Mammary epithelial cell (primary cell): ENCODE measurements at regions not wholly inside any gene's neighbourhood (a gene's known extent, or its start where the extent isn't known, plus 50 kb on each side); places are given as distances from the start of the nearest gene placed in this dataset.

ENCODE experiments used
- CTCF ChIP-seq, 2 donors: IDR thresholded peaks in 1 of 2; conservative IDR thresholded peaks in 1 of 2; 2 replicates each; pipeline ENCODE4 v1.5.1; 2011 to 2012; ENCODE audit warnings: inconsistent platforms in 2 of 2, low read length in 2 of 2, mild to moderate bottlenecking in 2 of 2, control low read depth in 1 of 2, low read depth in 1 of 2; ENCODE audit not compliant: insufficient read depth in 1 of 2; ENCODE audit errors: extremely low read depth in 1 of 2
- EZH2 ChIP-seq: IDR thresholded peaks from 2 replicates; pipeline ENCODE4 v1.6.1; 2012; ENCODE audit warnings: low read length, inconsistent platforms, borderline replicate concordance

- TF ChIP-seq CTCF (conservative IDR thresholded peaks at IDR 0.05 in 1 of 2, IDR thresholded peaks at IDR 0.05 in 1 of 2; ENCODE audit: extremely low read depth in 1 of 2, insufficient read depth in 1 of 2, low read depth in 1 of 2, low read length in 2 of 2), result no peak
- no peak for TF ChIP-seq EZH2
Observed at GRCh38 chr14:61132336-61132735, 148.8 kb downstream of the TMEM30B start.
